ENCODE measurements at regions not wholly inside any gene's neighbourhood (a gene's known extent, or its start where the extent isn't known, plus 50 kb on each side); places are given as distances from the start of the nearest gene placed in this dataset.
A peak's percentile ranks its signal among the peaks of the same experiment; 100 is the strongest.
"Not testable (repeated sequence)": the region's sequence is repeated elsewhere in the genome, so short reads cannot be mapped to it uniquely, and the experiment has no call there.

DNA sequence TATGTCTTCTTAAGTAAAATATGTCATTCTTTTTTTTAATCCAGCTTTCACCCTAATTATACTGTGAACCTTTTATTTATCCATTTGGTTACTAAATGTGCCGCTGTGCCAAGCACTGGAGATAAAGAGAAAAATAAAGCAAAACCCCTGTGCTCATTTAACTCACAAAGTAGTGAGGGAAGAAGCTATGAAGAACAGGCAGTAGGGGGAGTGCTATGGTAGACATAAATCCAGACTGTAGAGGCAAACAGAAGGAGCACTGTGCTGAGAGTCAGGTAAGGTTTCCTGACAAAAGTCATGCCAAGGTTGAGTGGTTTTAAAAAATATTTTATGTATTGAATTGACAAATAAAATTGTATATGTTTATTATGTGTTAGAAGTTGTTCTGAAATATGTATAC, 188.5 kb upstream of the SYT10 start:
- Histone ChIP-seq H3K4me1 (no peaks in the 10 kb centered on the region), H3K4me2 (no peak overlapping the region), H3K27me3 (no peaks in the 10 kb centered on the region), H3K9ac (no peak overlapping the region), H4K20me1 (no peaks in the 10 kb centered on the region), H3K27ac (no peak overlapping the region), H3K36me3 (no peaks in the 10 kb centered on the region), H3K9me3 (no peaks in the 10 kb centered on the region), H3K4me3 (no peak overlapping the region)
- no peak for TF ChIP-seq Cebpa-rat (IDR thresholded peaks at IDR 0.05)

DNA sequence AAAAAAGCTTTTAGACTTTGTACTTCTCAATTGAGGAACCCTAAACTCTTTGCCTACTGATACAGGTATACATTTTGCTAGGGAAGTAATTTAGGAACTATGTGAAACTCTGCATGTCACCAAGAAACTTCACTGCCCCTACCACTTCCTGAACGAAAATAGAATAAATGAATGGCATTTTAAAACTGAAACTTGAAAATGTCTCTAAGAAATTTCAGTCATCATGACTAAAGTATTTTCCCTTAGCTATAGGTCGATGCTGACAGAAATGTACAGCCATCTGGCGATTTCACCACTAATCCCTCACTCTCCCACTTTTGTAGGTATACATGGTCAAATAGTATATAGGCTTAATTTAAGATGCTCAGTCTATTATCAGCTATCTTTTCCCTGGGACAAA, 194.9 kb upstream of the SYT10 start:
- no peak overlapping the region for H3K9ac ChIP-seq
- H3K4me2 ChIP-seq, result peak overlapping the region; percentile 28
- TF ChIP-seq Cebpa-rat (IDR thresholded peaks at IDR 0.05), result no peak
- peaks cover 12% of the 10 kb centered on the region for H3K4me1 ChIP-seq
- no peaks in the 10 kb centered on the region for H3K36me3 ChIP-seq
- no peaks in the 10 kb centered on the region for H3K9me3 ChIP-seq
- H3K4me3 ChIP-seq, result no peak overlapping the region
- H4K20me1 ChIP-seq, result no peaks in the 10 kb centered on the region
- no peaks in the 10 kb centered on the region for H3K27me3 ChIP-seq
- no peak overlapping the region for H3K27ac ChIP-seq

DNA sequence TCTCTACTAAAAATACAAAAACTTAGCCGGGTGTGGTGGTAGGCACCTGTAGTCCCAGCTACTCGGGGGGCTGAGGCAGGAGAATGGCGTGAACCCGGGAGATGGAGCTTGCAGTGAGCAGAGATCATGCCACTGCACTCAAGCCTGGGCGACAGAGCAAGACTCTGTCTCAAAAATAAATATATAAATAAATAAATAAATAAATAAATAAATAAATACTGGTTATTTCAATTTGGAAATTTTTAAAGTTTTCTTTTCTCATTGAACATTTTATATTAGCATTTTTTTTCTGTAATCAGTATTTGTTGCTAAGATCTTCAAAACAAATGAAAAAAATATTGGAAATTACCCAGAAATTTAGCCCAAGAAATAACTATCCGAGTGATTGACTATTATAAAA, 197.3 kb upstream of the SYT10 start:
- H3K9ac ChIP-seq, H3K27me3 ChIP-seq, H3K4me2 ChIP-seq, H4K20me1 ChIP-seq, H3K9me3 ChIP-seq, H3K4me3 ChIP-seq, H3K36me3 ChIP-seq, H3K27ac ChIP-seq: not testable (repeated sequence)
- peaks cover 12% of the 10 kb centered on the region for H3K4me1 ChIP-seq

DNA sequence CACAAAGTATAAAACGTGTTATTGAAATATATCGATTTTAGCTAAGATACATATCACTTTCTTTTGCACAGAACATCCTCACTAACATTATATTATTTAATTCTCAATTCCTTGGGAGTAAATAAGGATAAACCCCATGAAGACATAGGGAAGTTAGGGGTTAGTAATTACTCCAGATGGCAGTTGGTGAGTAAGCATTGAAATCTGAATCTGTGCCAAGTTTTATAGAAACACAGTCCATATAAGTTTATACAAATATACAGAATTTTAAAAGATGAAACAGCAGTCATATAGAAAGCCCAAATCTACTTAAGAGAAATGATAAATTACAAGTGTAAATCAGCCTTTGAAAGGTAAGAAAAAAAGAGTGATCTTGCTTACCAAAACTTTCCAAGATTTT, 200.4 kb upstream of the SYT10 start:
- TF ChIP-seq Cebpa-rat (IDR thresholded peaks at IDR 0.05), result no peak
- no peak overlapping the region for H3K27ac ChIP-seq

DNA sequence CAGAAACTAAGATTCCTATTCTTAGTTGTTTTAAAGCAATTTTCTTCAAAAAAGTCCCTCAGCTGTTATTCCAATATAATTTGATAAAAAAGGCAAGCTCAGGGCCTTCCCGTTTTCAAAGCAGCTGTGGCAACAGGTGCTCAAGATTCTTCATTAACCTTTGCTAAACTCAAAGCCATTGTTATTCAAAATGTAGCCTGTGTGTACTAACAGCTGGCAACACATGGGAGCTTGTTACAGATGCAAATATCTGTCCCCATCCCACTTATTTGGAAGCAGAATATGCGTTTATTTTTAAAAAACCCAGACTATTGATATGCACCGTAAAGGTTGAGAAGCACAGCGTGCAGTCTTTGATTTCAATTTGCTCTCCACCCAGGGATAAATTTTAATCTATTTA, 210.4 kb upstream of the SYT10 start:
- Histone ChIP-seq H3K9ac (no peak overlapping the region), H3K27me3 (no peaks in the 10 kb centered on the region), H3K4me3 (no peak overlapping the region), H4K20me1 (no peaks in the 10 kb centered on the region), H3K27ac (no peak overlapping the region), H3K36me3 (no peaks in the 10 kb centered on the region), H3K9me3 (peaks cover 42% of the 10 kb centered on the region), H3K4me1 (peaks cover 11% of the 10 kb centered on the region), H3K4me2 (no peak overlapping the region)
- TF ChIP-seq Cebpa-rat (IDR thresholded peaks at IDR 0.05), result no peak

More for the DNA sequence above, 200.4 kb upstream of the SYT10 start:
- Histone ChIP-seq H3K36me3 (no peaks in the 10 kb centered on the region), H3K9ac (no peak overlapping the region), H3K4me2 (no peak overlapping the region), H3K4me1 (peaks cover 2% of the 10 kb centered on the region), H3K27me3 (no peaks in the 10 kb centered on the region), H4K20me1 (no peaks in the 10 kb centered on the region), H3K9me3 (no peaks in the 10 kb centered on the region), H3K4me3 (no peak overlapping the region)

DNA sequence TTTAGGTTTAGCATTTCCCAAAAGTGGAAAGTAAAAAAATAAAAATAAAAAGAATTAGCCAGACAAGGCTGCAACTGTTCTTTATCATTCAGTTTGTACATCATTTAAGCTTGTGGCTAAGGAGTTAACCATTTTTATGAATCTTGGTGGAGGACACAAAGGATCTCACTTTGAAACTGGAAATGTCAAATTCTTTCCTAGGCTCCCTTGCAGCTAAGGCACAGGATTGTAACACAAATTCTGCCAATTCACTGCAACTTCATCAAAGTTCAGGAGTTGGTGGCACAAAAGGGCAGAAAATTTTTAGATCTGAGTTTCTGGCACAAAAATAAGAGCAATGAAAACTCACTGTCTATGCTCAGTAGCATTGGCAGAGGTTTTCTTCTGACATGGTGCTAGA, 211.2 kb upstream of the SYT10 start:
- Histone ChIP-seq H3K9ac (no peak overlapping the region), H3K9me3 (peaks cover 49% of the 10 kb centered on the region), H4K20me1 (no peaks in the 10 kb centered on the region), H3K27ac (no peak overlapping the region), H3K36me3 (no peaks in the 10 kb centered on the region), H3K4me3 (no peak overlapping the region), H3K4me2 (no peak overlapping the region), H3K4me1 (peaks cover 17% of the 10 kb centered on the region), H3K27me3 (no peaks in the 10 kb centered on the region)
- TF ChIP-seq Cebpa-rat (IDR thresholded peaks at IDR 0.05), result no peak

DNA sequence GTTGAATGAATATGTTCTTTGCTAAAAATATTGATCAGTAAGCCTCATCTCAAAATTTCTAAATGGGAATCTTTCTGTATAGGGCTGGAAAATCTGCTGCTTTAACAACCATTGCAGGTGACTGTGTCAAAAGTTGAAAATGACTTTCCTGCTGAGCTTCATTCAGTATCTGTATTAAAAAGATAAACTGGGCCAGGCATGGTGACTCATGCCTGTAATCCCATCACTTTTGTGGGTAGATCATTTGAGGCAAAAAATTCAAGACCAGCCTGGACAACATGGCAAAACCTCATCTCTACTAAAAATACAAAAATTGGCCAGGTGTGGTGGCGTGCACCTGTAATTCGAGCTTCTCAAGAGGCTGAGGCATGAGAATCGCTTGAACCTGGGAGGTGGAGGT, 213.7 kb upstream of the SYT10 start:
- Histone ChIP-seq H3K27ac (no peak overlapping the region), H3K4me2 (no peak overlapping the region), H3K9ac (no peak overlapping the region), H3K4me3 (no peak overlapping the region), H3K27me3 (no peaks in the 10 kb centered on the region), H3K36me3 (no peaks in the 10 kb centered on the region), H3K4me1 (peaks cover 17% of the 10 kb centered on the region), H4K20me1 (no peaks in the 10 kb centered on the region), H3K9me3 (peaks cover 49% of the 10 kb centered on the region)
- TF ChIP-seq Cebpa-rat (IDR thresholded peaks at IDR 0.05), result no peak

DNA sequence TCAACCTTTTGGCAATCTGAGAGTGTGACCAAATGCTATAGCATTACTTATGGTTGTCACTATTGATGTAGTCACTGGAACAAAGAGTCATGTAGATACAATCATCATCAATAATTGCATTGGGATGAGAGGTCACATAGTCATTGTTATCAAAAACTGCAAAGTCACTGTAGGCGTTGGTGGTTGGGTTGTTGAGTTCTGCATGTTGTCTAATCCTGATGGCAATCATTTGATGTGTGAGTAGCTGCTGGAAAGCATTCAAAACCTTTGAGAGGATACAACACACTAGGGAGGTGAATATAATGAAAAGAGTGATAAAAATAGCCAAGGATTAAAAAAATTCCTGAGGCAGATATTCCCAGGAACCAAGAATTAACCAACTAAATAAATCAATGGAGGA, 214.7 kb upstream of the SYT10 start:
- no peaks in the 10 kb centered on the region for H4K20me1 ChIP-seq
- no peak for TF ChIP-seq Cebpa-rat (IDR thresholded peaks at IDR 0.05)
- no peaks in the 10 kb centered on the region for H3K27me3 ChIP-seq
- peak overlapping the region; percentile 43; the same call in 1 of the 2 replicates for H3K27ac ChIP-seq
- no peak overlapping the region for H3K9ac ChIP-seq
- H3K9me3 ChIP-seq, result peaks cover 49% of the 10 kb centered on the region
- peak overlapping the region; percentile 37; the same call in 1 of the 2 replicates for H3K4me2 ChIP-seq
- H3K4me1 ChIP-seq, result peaks cover 17% of the 10 kb centered on the region
- H3K36me3 ChIP-seq, result no peaks in the 10 kb centered on the region
- H3K4me3 ChIP-seq, result peak overlapping the region; percentile 12; the same call in 1 of the 2 replicates

DNA sequence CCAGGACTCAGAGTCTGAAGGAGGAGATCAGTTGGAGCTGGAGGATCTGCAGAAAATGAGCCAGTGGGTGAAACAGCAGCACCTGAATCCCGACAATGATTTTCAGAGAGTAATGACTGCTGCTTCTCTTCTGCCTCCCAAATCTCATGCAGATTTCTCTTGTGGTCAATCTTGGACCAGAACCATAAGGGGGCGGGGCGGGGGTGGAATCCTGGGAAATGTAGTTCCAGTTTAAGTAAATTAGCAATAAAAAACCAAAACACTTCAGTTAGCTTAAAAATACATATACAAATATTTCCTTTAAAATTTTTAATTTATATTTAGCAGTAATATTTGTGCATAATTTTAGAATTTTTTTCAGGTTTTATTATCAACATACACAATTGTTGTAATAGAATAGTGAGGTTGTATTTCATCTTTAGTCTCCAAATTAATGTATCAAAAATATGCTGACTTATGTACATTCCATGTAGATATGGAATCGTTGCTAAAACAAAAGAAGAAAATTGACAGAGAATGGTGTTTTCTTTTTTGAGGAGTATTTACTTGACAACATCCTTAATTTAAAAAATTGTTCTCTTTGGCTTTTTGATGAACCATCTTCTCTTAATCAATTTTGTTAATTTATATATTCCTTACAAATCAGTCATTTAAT, 223.5 kb upstream of the SYT10 start:
- TF ChIP-seq Cebpa-rat (IDR thresholded peaks at IDR 0.05), result no peak
- Histone ChIP-seq H4K20me1 (no peaks in the 10 kb centered on the region), H3K27me3 (no peaks in the 10 kb centered on the region), H3K9me3 (no peaks in the 10 kb centered on the region), H3K27ac (no peak overlapping the region), H3K4me2 (no peak overlapping the region), H3K4me3 (no peak overlapping the region), H3K9ac (no peak overlapping the region), H3K4me1 (no peaks in the 10 kb centered on the region), H3K36me3 (no peaks in the 10 kb centered on the region)

DNA sequence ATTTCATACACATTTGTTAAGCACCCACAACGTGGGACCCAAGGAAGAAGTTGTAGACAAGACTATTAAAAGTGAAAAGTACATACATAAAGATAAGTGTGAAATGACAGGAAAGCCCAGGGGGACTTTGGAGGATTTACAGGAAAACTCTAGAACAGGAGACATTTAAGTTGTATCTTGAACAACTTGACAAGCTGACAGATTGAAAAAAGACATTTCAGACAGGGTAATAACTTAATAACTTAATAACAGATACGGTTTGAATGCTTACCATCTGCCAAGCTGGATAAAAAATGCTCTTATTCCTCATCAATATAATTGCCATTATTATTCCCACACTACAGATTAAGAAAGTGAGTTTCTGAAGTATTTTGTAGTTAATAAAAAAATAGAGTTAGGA, 229.7 kb upstream of the SYT10 start:
- H3K9me3 ChIP-seq, result no peaks in the 10 kb centered on the region
- TF ChIP-seq Cebpa-rat (IDR thresholded peaks at IDR 0.05), result no peak
- no peaks in the 10 kb centered on the region for H3K4me1 ChIP-seq
- H3K4me3 ChIP-seq, result no peak overlapping the region
- no peaks in the 10 kb centered on the region for H3K27me3 ChIP-seq
- no peak overlapping the region for H3K27ac ChIP-seq
- no peaks in the 10 kb centered on the region for H4K20me1 ChIP-seq
- no peak overlapping the region for H3K9ac ChIP-seq
- no peaks in the 10 kb centered on the region for H3K36me3 ChIP-seq
- no peak overlapping the region for H3K4me2 ChIP-seq

DNA sequence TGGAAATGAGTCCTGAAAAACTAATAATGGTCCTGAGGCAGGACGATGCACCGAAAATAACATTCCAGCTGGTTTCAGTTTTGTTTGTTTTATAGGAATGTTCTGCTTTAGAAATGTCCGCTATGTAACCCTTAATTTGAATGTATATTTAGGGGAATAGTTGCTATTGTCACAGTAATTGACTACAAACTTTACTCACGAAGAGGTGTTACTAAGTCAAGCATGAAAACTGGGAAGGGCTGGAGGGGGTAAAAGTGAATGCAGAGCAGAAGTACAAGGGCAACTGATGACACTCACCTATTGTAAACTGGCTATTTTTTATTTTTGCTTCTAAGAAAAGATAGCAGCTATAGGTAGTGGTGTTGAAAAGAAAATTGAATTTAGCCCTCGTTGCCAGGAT, 230.7 kb upstream of the SYT10 start:
- no peak overlapping the region for H3K4me2 ChIP-seq
- no peaks in the 10 kb centered on the region for H4K20me1 ChIP-seq
- no peaks in the 10 kb centered on the region for H3K27me3 ChIP-seq
- H3K27ac ChIP-seq, result no peak overlapping the region
- no peak overlapping the region for H3K4me3 ChIP-seq
- TF ChIP-seq Cebpa-rat (IDR thresholded peaks at IDR 0.05), result no peak
- no peaks in the 10 kb centered on the region for H3K36me3 ChIP-seq
- H3K9ac ChIP-seq, result no peak overlapping the region
- H3K4me1 ChIP-seq, result no peaks in the 10 kb centered on the region
- no peaks in the 10 kb centered on the region for H3K9me3 ChIP-seq
